Kidney (tissue), 13 donors: ENCODE measurements at regions not wholly inside any gene's neighbourhood (a gene's known extent, or its start where the extent isn't known, plus 50 kb on each side); places are given as distances from the start of the nearest gene placed in this dataset.

Experiments
- DNase-seq, 5 donors: peaks; one replicate each; pipeline ENCODE4 v3.0.0-alpha.2; 2013 to 2020
- FAIRE-seq: peaks from 2 replicates; lab custom pipeline; 2012; peaks lifted over from hg19 to GRCh38; lab: Jason Lieb, UNC
- H3K27ac ChIP-seq, 2 donors: one replicate each; pipeline ENCODE4 v1.7.0; 2013; ENCODE audit warnings: low read depth in 2 of 2, low read length in 2 of 2, inconsistent platforms in 1 of 2
- H3K27me3 ChIP-seq: one replicate; pipeline ENCODE4 v1.7.1; 2013; ENCODE audit warnings: low read length, inconsistent platforms; ENCODE audit not compliant: control insufficient read depth, insufficient read depth
- H3K36me3 ChIP-seq, 3 donors: one replicate each; pipeline versions ENCODE4 v1.7.0 to v1.7.1; 2013; ENCODE audit warnings: low read length in 3 of 3, control low read depth in 1 of 3, inconsistent platforms in 1 of 3; ENCODE audit not compliant: insufficient read depth in 3 of 3, control insufficient read depth in 2 of 3
- H3K4me1 ChIP-seq, 3 donors: one replicate each; pipeline versions ENCODE4 v1.7.0 to v1.7.1; 2013; ENCODE audit warnings: low read length in 3 of 3, inconsistent platforms in 1 of 3, low read depth in 1 of 3; ENCODE audit not compliant: control insufficient read depth in 2 of 3, insufficient read depth in 2 of 3
- H3K4me3 ChIP-seq, 3 donors: one replicate each; pipeline versions ENCODE4 v1.7.0 to v1.8.1; 2013; ENCODE audit warnings: low read length in 3 of 3, control low read depth in 1 of 3, inconsistent platforms in 1 of 3
- H3K9ac ChIP-seq, 3 donors: one replicate each; pipeline versions ENCODE4 v1.7.0 to v1.7.1; 2013; ENCODE audit warnings: low read length in 3 of 3, control low read depth in 1 of 3, inconsistent platforms in 1 of 3
- H3K9me3 ChIP-seq, 3 donors: one replicate each; pipeline versions ENCODE4 v1.7.0 to v1.7.1; 2013; ENCODE audit warnings: low read length in 3 of 3, control low read depth in 1 of 3, inconsistent platforms in 1 of 3; ENCODE audit not compliant: control insufficient read depth in 2 of 3, insufficient read depth in 1 of 3
- CTCF ChIP-seq: IDR thresholded peaks from 3 replicates; pipeline ENCODE4 v1.5.1; 2012; ENCODE audit warnings: mild to moderate bottlenecking, moderate library complexity, borderline replicate concordance; ENCODE audit not compliant: insufficient read depth; ENCODE audit errors: extremely low read depth
- intact Hi-C: fragments of 100-400 bp; cut with DNase I; formaldehyde crosslinking; loops from one replicate; pipeline ENCODE4 v1.11.1; 2022
- donor health status: control.
- donor health status: control.
- donor health status: control.
- donor health status: control.
- donor health status: control.
- donor health status: DM: yes; HTN: yes; CAD: no.
- donor health status: Normal renal cell carcinoma (clear cell type).

GRCh38 chr11:131073167-131073566 is 156.9 kb upstream of the SNX19 start:
- no peak overlapping the region for H3K9ac ChIP-seq
- DNase-seq (no peak), FAIRE-seq (no peak)
- no peaks in the 10 kb centered on the region for H3K36me3 ChIP-seq
- H3K9me3 ChIP-seq = no peaks in the 10 kb centered on the region
- intact Hi-C loops = no loop called here
- no peak for TF ChIP-seq CTCF
- no peak overlapping the region for H3K4me3 ChIP-seq
- no peaks in the 10 kb centered on the region for H3K4me1 ChIP-seq
- H3K27ac ChIP-seq = no peak overlapping the region
- H3K27me3 ChIP-seq = no peaks in the 10 kb centered on the region

GRCh38 chr11:131074573-131074972 is 158.3 kb upstream of the SNX19 start:
- no peaks in the 10 kb centered on the region for H3K36me3 ChIP-seq
- intact Hi-C loops = no loop called here
- no peaks in the 10 kb centered on the region for H3K27me3 ChIP-seq
- DNase-seq (no peak), FAIRE-seq (no peak)
- H3K4me1 ChIP-seq = no peaks in the 10 kb centered on the region
- no peak overlapping the region for H3K4me3 ChIP-seq
- no peak overlapping the region for H3K9ac ChIP-seq
- H3K27ac ChIP-seq = no peak overlapping the region
- H3K9me3 ChIP-seq = no peaks in the 10 kb centered on the region
- no peak for TF ChIP-seq CTCF

GRCh38 chr11:131077340-131077739 is 161.1 kb upstream of the SNX19 start:
- Histone ChIP-seq H3K9me3 (peaks cover 0 to 5% (median 0%) of the 10 kb centered on the region in 3 donors), H3K36me3 (no peaks in the 10 kb centered on the region), H3K27me3 (no peaks in the 10 kb centered on the region), H3K27ac (no peak overlapping the region), H3K4me1 (no peaks in the 10 kb centered on the region), H3K4me3 (no peak overlapping the region), H3K9ac (no peak overlapping the region)
- FAIRE-seq (no peak), DNase-seq (no peak)
- no peak for TF ChIP-seq CTCF
- intact Hi-C loops = no loop called here

GRCh38 chr11:131079036-131079435 is 162.8 kb upstream of the SNX19 start:
- no peak for FAIRE-seq
- intact Hi-C loops = no loop called here

More at GRCh38 chr11:131079036-131079435, 162.8 kb upstream of the SNX19 start:
- Histone ChIP-seq H3K36me3 (no peaks in the 10 kb centered on the region), H3K27me3 (no peaks in the 10 kb centered on the region), H3K4me3 (no peak overlapping the region), H3K9me3 (peaks cover 0 to 5% (median 0%) of the 10 kb centered on the region in 3 donors), H3K4me1 (no peaks in the 10 kb centered on the region), H3K27ac (no peak overlapping the region), H3K9ac (no peak overlapping the region)
- no peak for TF ChIP-seq CTCF
- no peak for DNase-seq
